ENCODE measurements at regions not wholly inside any gene's neighbourhood (a gene's known extent, or its start where the extent isn't known, plus 50 kb on each side); places are given as distances from the start of the nearest gene placed in this dataset.

- no peak overlapping the region for H3K4me3 ChIP-seq (ENCODE audit: low read depth, low read length)
- H3K27ac ChIP-seq: no peak overlapping the region
- no peaks in the 10 kb centered on the region for H3K27me3 ChIP-seq (ENCODE audit: control insufficient read depth, insufficient read depth, low read length)
- TF ChIP-seq CTCF (IDR thresholded peaks at IDR 0.05): no peak
- H2AFZ ChIP-seq: no peak overlapping the region
- no peaks in the 10 kb centered on the region for H3K79me2 ChIP-seq
- no peaks in the 10 kb centered on the region for H3K9me3 ChIP-seq (ENCODE audit: control insufficient read depth, low read length)
- H3K36me3 ChIP-seq (ENCODE audit: control insufficient read depth, insufficient read depth, low read length): no peaks in the 10 kb centered on the region
- H3K4me1 ChIP-seq: no peaks in the 10 kb centered on the region
- no peak overlapping the region for H3K9ac ChIP-seq
- no peak overlapping the region for H3K4me2 ChIP-seq (ENCODE audit: low read length)
These were observed 168.3 kb upstream of the PUDP start for GRCh38 chrX:7316280-7316679.

GRCh38 chrX:7314425-7314824 lies 166.5 kb upstream of the PUDP start:
- Histone ChIP-seq H2AFZ (no peak overlapping the region), H3K27ac (no peak overlapping the region)
- TF ChIP-seq CTCF (IDR thresholded peaks at IDR 0.05): no peak

GRCh38 chrX:7307720-7308119 lies 159.8 kb upstream of the PUDP start:
- no peaks in the 10 kb centered on the region for H3K79me2 ChIP-seq
- H3K36me3 ChIP-seq (ENCODE audit: control insufficient read depth, insufficient read depth, low read length): no peaks in the 10 kb centered on the region
- H3K4me3 ChIP-seq (ENCODE audit: low read depth, low read length): no peak overlapping the region
- H3K4me2 ChIP-seq (ENCODE audit: low read length): no peak overlapping the region
- H3K27me3 ChIP-seq (ENCODE audit: control insufficient read depth, insufficient read depth, low read length): no peaks in the 10 kb centered on the region
- no peak overlapping the region for H3K27ac ChIP-seq
- H3K9ac ChIP-seq: no peak overlapping the region
- H3K9me3 ChIP-seq (ENCODE audit: control insufficient read depth, low read length): no peaks in the 10 kb centered on the region
- no peak overlapping the region for H2AFZ ChIP-seq
- no peak for TF ChIP-seq CTCF (IDR thresholded peaks at IDR 0.05)
- H3K4me1 ChIP-seq: no peaks in the 10 kb centered on the region

More at GRCh38 chrX:7314425-7314824, 166.5 kb upstream of the PUDP start:
- no peak overlapping the region for H3K4me3 ChIP-seq (ENCODE audit: low read depth, low read length)
- H3K9me3 ChIP-seq (ENCODE audit: control insufficient read depth, low read length): no peaks in the 10 kb centered on the region
- no peaks in the 10 kb centered on the region for H3K79me2 ChIP-seq
- no peak overlapping the region for H3K4me2 ChIP-seq (ENCODE audit: low read length)
- H3K36me3 ChIP-seq (ENCODE audit: control insufficient read depth, insufficient read depth, low read length): no peaks in the 10 kb centered on the region
- no peaks in the 10 kb centered on the region for H3K4me1 ChIP-seq
- no peaks in the 10 kb centered on the region for H3K27me3 ChIP-seq (ENCODE audit: control insufficient read depth, insufficient read depth, low read length)
- no peak overlapping the region for H3K9ac ChIP-seq

- Histone ChIP-seq H3K9ac (no peak overlapping the region), H3K79me2 (no peaks in the 10 kb centered on the region), H3K4me2 (ENCODE audit: low read length) (no peak overlapping the region), H2AFZ (no peak overlapping the region), H3K9me3 (ENCODE audit: control insufficient read depth, low read length) (no peaks in the 10 kb centered on the region), H3K27ac (no peak overlapping the region), H3K4me3 (ENCODE audit: low read depth, low read length) (no peak overlapping the region), H3K4me1 (no peaks in the 10 kb centered on the region), H3K36me3 (ENCODE audit: control insufficient read depth, insufficient read depth, low read length) (no peaks in the 10 kb centered on the region), H3K27me3 (ENCODE audit: control insufficient read depth, insufficient read depth, low read length) (no peaks in the 10 kb centered on the region)
- no peak for TF ChIP-seq CTCF (IDR thresholded peaks at IDR 0.05)
These were observed 146.5 kb upstream of the PUDP start for GRCh38 chrX:7294483-7294882.

- Histone ChIP-seq H3K4me1 (no peaks in the 10 kb centered on the region), H3K9me3 (ENCODE audit: control insufficient read depth, low read length) (no peaks in the 10 kb centered on the region), H3K4me2 (ENCODE audit: low read length) (no peak overlapping the region), H3K4me3 (ENCODE audit: low read depth, low read length) (no peak overlapping the region), H3K36me3 (ENCODE audit: control insufficient read depth, insufficient read depth, low read length) (no peaks in the 10 kb centered on the region), H3K27ac (no peak overlapping the region), H3K9ac (no peak overlapping the region), H3K27me3 (ENCODE audit: control insufficient read depth, insufficient read depth, low read length) (no peaks in the 10 kb centered on the region), H2AFZ (no peak overlapping the region), H3K79me2 (no peaks in the 10 kb centered on the region)
- TF ChIP-seq CTCF (IDR thresholded peaks at IDR 0.05): no peak
These were observed 138.3 kb upstream of the PUDP start for GRCh38 chrX:7286168-7286837.
